Parathyroid adenoma (tissue), 2 donors: ENCODE measurements at regions not wholly inside any gene's neighbourhood (a gene's known extent, or its start where the extent isn't known, plus 50 kb on each side); places are given as distances from the start of the nearest gene placed in this dataset.

ENCODE experiments used
- H2AFZ ChIP-seq: fragments of 300-600 bp; sonication (generic); one replicate; pipeline ENCODE4 v1.7.0; 2017; ENCODE audit warnings: antibody characterized with exemption, mild to moderate bottlenecking
- H3K27ac ChIP-seq: fragments of 300-600 bp; sonication (generic); one replicate; pipeline ENCODE4 v1.7.0; 2017
- H3K27me3 ChIP-seq: fragments of 300-600 bp; sonication (generic); one replicate; pipeline ENCODE4 v1.7.0; 2017; ENCODE audit warnings: low read length; ENCODE audit not compliant: control insufficient read depth, insufficient read depth
- H3K36me3 ChIP-seq: fragments of 300-600 bp; sonication (generic); one replicate; pipeline ENCODE4 v1.7.0; 2017; ENCODE audit warnings: low read length; ENCODE audit not compliant: control insufficient read depth, insufficient read depth
- H3K4me1 ChIP-seq: fragments of 300-600 bp; sonication (generic); one replicate; pipeline ENCODE4 v1.7.0; 2017; ENCODE audit warnings: control low read depth
- H3K4me2 ChIP-seq: fragments of 300-600 bp; sonication (generic); one replicate; pipeline ENCODE4 v1.7.0; 2017; ENCODE audit warnings: low read length
- H3K4me3 ChIP-seq: fragments of 300-600 bp; sonication (generic); one replicate; pipeline ENCODE4 v1.7.0; 2017; ENCODE audit warnings: low read depth, low read length
- H3K79me2 ChIP-seq: fragments of 300-600 bp; sonication (generic); one replicate; pipeline ENCODE4 v1.7.0; 2017; ENCODE audit warnings: control low read depth
- H3K9ac ChIP-seq: fragments of 300-600 bp; sonication (generic); one replicate; pipeline ENCODE4 v1.7.0; 2017; ENCODE audit warnings: mild to moderate bottlenecking
- H3K9me3 ChIP-seq: fragments of 300-600 bp; sonication (generic); one replicate; pipeline ENCODE4 v1.7.0; 2017; ENCODE audit warnings: low read length; ENCODE audit not compliant: control insufficient read depth
- TF ChIP-seq, protein P1 (sequence below): fragments of 300-600 bp; sonication (generic); IDR thresholded peaks from one replicate; pipeline ENCODE4 v1.7.0; 2017; ENCODE audit warnings: antibody characterized with exemption, mild to moderate bottlenecking
- donor health status: primary hyperparathyroidism.

DNA sequence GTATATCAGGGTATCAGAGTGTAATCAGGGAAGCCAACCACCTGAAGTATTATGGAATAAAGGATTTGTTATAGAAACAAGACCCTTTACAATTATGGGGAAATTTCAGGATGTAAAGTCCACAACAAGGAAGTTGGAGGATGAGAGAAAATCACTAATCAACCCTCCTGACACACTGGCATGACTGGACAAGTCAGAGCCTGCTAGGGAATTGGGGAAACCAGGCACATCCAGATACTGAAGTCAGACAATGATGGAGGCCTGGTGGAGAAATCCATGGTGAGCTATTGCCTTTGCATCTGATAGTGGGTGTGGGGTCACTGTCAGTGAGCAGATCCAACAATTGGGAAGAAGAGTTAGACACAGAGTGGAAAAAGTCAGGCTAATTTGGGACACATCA lies 158.8 kb upstream of the FBXO11 start:
- Histone ChIP-seq H3K4me1 (no peaks in the 10 kb centered on the region), H3K79me2 (no peaks in the 10 kb centered on the region), H3K27me3 (no peaks in the 10 kb centered on the region), H3K4me3 (no peak overlapping the region), H3K36me3 (no peaks in the 10 kb centered on the region), H3K9ac (no peak overlapping the region), H3K9me3 (no peaks in the 10 kb centered on the region), H2AFZ (no peak overlapping the region), H3K27ac (no peak overlapping the region), H3K4me2 (no peak overlapping the region)
- TF ChIP-seq, protein P1, sequence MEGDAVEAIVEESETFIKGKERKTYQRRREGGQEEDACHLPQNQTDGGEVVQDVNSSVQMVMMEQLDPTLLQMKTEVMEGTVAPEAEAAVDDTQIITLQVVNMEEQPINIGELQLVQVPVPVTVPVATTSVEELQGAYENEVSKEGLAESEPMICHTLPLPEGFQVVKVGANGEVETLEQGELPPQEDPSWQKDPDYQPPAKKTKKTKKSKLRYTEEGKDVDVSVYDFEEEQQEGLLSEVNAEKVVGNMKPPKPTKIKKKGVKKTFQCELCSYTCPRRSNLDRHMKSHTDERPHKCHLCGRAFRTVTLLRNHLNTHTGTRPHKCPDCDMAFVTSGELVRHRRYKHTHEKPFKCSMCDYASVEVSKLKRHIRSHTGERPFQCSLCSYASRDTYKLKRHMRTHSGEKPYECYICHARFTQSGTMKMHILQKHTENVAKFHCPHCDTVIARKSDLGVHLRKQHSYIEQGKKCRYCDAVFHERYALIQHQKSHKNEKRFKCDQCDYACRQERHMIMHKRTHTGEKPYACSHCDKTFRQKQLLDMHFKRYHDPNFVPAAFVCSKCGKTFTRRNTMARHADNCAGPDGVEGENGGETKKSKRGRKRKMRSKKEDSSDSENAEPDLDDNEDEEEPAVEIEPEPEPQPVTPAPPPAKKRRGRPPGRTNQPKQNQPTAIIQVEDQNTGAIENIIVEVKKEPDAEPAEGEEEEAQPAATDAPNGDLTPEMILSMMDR, result no peak

DNA sequence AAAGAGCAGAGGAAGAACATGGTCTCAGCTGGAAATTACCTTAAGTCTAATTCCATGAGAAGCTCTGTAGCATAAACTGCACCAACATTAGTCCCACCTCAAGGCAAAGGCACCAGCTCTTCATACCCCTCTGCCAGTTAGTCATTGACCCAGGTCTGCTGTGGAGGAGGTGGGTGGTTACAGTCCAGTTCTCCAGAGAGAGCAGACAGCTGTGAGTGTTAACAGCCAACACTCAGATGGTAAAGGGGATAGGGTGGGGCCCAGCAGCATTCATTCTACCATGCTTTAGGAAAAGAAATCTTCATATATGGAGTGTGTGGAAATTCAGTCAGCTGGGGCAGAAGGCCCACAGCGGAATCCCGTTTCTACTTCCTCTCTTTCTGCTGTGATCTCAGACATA lies 159.7 kb upstream of the FBXO11 start:
- TF ChIP-seq, protein P1, result no peak
- Histone ChIP-seq H3K27me3 (no peaks in the 10 kb centered on the region), H3K4me1 (no peaks in the 10 kb centered on the region), H3K4me3 (no peak overlapping the region), H3K36me3 (no peaks in the 10 kb centered on the region), H3K27ac (no peak overlapping the region), H3K79me2 (no peaks in the 10 kb centered on the region), H2AFZ (no peak overlapping the region), H3K4me2 (no peak overlapping the region), H3K9ac (no peak overlapping the region), H3K9me3 (no peaks in the 10 kb centered on the region)

DNA sequence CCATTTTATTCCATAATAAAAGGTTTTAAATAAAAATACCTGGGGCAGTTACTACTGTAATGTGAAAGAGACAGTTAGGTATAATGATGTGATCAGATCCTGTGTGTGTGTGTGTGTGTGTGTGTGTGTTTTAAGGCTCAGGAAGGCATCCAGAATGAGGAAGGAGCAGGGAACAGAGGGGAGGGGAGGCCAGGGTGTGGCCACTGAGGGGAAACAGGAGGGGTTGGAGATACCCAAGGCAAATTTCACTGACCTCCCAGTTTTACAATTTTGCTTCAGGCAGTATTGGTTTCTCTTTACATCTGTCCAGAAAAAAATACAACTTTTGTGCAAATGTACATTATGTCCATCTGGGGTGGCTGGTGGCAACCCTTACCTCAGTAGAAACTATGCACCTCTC lies 163.5 kb upstream of the FBXO11 start:
- H3K27me3 ChIP-seq, result no peaks in the 10 kb centered on the region
- TF ChIP-seq, protein P1, result no peak
- H3K4me3 ChIP-seq, result no peak overlapping the region

DNA sequence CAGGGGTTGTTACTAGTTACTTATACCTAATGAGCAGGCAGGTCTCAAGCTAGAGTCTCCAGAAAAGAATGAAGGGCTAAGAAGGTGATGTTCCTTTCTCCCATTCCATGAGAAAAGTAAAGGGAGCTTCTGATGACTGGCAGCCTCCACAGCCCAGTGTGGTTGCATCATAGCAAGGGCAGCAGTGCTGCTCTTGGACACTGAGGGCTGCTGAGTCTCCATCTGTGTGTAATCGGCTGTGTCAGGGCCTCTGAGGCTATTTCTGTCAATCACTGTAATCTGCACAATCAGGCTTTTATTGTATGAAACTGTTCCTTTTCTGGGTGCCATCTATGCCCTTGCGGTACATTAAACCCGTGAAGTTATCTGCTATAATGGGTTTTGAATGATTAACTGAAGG lies 164.1 kb upstream of the FBXO11 start:
- no peaks in the 10 kb centered on the region for H3K36me3 ChIP-seq
- no peak overlapping the region for H3K27ac ChIP-seq
- no peaks in the 10 kb centered on the region for H3K4me1 ChIP-seq
- H3K9me3 ChIP-seq, result no peaks in the 10 kb centered on the region
- no peak overlapping the region for H3K4me2 ChIP-seq
- H3K27me3 ChIP-seq, result no peaks in the 10 kb centered on the region
- no peak overlapping the region for H3K4me3 ChIP-seq
- no peak overlapping the region for H2AFZ ChIP-seq
- TF ChIP-seq, protein P1, result no peak
- H3K79me2 ChIP-seq, result no peaks in the 10 kb centered on the region
- no peak overlapping the region for H3K9ac ChIP-seq

More for the DNA sequence above, 163.5 kb upstream of the FBXO11 start:
- Histone ChIP-seq H2AFZ (no peak overlapping the region), H3K4me2 (no peak overlapping the region), H3K9me3 (no peaks in the 10 kb centered on the region), H3K4me1 (no peaks in the 10 kb centered on the region), H3K9ac (no peak overlapping the region), H3K27ac (no peak overlapping the region), H3K79me2 (no peaks in the 10 kb centered on the region), H3K36me3 (no peaks in the 10 kb centered on the region)

DNA sequence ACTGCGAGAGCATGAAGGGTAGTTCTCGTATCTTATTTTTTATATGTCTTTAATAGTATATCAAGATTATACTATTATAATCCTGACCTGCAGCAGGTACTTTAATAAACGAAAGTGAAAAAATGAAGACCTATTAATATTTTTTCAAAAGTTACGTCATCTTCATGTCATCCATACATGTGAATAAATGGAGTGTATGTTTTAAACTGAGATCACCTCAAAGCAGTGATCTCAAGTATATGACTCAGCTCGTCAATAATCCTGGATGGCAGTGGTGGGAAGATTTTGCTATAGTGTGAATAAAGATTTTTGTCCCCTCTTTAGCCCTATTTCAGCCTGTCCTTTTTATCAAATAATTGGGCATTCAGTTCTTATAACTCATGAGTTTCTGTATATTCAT lies 166.3 kb upstream of the FBXO11 start:
- H3K4me2 ChIP-seq, result no peak overlapping the region
- no peaks in the 10 kb centered on the region for H3K36me3 ChIP-seq
- H3K27ac ChIP-seq, result no peak overlapping the region
- no peaks in the 10 kb centered on the region for H3K9me3 ChIP-seq
- H2AFZ ChIP-seq, result no peak overlapping the region
- no peaks in the 10 kb centered on the region for H3K4me1 ChIP-seq
- no peak overlapping the region for H3K4me3 ChIP-seq
- no peaks in the 10 kb centered on the region for H3K79me2 ChIP-seq
- no peak overlapping the region for H3K9ac ChIP-seq
- H3K27me3 ChIP-seq, result no peaks in the 10 kb centered on the region
- TF ChIP-seq, protein P1, result no peak
